HFF-Myc (cell line): ENCODE measurements at regions not wholly inside any gene's neighbourhood (a gene's known extent, or its start where the extent isn't known, plus 50 kb on each side); places are given as distances from the start of the nearest gene placed in this dataset.

Experiments used
- DNase-seq: peaks from one replicate; pipeline ENCODE4 v3.0.0-alpha.2; 2011; ENCODE audit warnings: low read depth; ENCODE audit errors: extremely low read depth
- H3K4me3 ChIP-seq: replicated peaks from 2 replicates; pipeline ENCODE4 v1.5.1; 2011; ENCODE audit warnings: low read depth, mild to moderate bottlenecking, control low read depth, low read length
- TF ChIP-seq, protein P1 (sequence below): IDR thresholded peaks from 2 replicates; pipeline ENCODE4 v1.5.1; 2012; ENCODE audit warnings: mild to moderate bottlenecking, low read depth, low read length, control low read depth; ENCODE audit errors: missing control alignments

DNA sequence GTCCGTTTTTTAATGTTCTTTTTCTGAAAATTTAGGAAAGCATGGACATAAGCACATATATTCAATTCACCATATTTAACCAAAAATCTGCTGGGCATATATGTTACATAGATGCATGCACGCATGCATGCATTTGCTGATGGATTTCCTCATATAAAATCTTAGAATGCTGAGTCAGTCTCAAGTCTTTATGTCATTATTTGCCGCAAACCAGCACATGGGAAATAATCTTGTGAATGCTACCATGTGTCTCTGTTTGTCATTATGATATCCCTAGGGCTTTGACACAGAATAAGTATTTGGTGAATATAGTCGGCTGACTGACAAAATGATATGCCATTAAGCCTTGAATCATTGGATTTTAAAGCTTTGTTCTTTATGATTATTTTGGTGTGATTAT, 776.5 kb downstream of the KCNT2 start:
- DNase-seq, result no peak
- TF ChIP-seq, protein P1, sequence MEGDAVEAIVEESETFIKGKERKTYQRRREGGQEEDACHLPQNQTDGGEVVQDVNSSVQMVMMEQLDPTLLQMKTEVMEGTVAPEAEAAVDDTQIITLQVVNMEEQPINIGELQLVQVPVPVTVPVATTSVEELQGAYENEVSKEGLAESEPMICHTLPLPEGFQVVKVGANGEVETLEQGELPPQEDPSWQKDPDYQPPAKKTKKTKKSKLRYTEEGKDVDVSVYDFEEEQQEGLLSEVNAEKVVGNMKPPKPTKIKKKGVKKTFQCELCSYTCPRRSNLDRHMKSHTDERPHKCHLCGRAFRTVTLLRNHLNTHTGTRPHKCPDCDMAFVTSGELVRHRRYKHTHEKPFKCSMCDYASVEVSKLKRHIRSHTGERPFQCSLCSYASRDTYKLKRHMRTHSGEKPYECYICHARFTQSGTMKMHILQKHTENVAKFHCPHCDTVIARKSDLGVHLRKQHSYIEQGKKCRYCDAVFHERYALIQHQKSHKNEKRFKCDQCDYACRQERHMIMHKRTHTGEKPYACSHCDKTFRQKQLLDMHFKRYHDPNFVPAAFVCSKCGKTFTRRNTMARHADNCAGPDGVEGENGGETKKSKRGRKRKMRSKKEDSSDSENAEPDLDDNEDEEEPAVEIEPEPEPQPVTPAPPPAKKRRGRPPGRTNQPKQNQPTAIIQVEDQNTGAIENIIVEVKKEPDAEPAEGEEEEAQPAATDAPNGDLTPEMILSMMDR, result no peak
- no peak overlapping the region for H3K4me3 ChIP-seq

DNA sequence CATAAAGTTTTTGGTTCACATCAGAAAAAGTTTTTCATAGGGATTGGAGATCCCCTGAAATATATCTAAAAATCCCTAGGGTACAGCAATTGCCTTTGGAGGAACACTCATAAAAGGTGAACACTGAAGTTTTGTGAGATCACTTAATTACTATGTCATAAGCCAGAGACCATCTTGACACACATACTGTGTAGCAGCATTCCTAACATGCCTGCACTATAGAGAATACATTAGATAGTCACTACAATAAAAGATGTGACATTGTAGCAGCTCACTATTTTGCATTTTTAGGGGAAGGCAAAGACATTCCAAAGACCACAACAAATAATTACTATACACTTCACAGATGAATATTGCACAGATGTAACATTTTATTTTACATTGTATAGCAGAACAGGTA, 779.9 kb downstream of the KCNT2 start:
- no peak overlapping the region for H3K4me3 ChIP-seq
- TF ChIP-seq, protein P1, result no peak
- DNase-seq, result no peak

DNA sequence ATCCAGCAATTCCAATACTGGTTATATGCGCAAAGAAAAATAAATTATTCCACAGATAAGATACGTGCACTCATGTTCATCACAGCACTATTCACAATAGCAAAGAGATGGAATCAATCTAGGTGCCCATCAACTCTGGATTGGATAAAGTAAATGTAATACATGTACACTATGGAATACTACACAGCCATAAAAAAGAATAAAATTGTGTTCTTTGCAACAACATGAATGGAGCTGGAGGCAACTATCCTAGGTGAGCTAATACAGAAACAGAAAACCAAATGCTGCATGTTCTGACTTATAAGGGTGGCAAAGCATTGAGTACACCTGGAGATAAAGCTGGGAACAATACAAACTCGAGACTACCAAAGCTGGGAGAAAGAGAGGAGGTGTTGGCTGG, 787.3 kb downstream of the KCNT2 start:
- DNase-seq, result no peak
- no peak overlapping the region for H3K4me3 ChIP-seq
- TF ChIP-seq, protein P1, result no peak

DNA sequence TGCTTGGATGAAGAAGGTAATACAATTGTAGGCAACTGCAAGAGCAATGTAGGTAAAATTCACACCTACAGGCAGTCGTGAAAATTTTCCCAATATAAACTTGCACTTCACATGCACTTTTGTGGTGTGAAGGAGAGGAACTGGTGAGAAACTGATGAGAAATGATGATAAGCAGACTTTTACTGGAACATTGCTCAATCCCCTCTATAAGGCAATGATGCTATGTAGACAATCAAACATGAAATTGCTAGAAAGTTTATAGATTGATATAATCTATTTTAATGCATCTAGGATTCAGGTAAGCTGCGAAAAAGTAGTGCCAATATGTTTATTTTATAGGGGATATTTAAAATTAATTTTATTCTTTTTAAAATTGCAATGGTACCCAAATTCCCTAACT, 802.2 kb downstream of the KCNT2 start:
- H3K4me3 ChIP-seq, result no peak overlapping the region
- TF ChIP-seq, protein P1, result no peak
- DNase-seq, result no peak

DNA sequence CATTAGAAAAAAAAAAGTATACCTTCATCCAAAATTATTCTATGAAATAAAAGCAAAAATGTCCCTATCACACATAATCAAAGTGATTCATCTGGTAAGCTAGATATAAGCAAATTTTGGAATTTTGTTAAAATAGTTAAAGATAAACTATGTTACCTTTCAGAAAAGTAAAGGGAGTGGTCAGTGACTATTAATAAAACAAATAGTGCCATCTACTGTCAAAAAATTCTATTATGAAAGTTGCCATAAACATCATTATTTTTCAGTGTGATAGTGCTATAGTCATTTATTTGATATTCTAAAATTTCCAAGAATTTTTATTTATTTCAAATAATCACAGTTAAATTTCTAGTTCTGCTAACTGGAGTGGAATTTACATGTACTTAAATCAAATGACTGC, 803.7 kb downstream of the KCNT2 start:
- no peak for DNase-seq
- TF ChIP-seq, protein P1, result no peak
- H3K4me3 ChIP-seq, result no peak overlapping the region

DNA sequence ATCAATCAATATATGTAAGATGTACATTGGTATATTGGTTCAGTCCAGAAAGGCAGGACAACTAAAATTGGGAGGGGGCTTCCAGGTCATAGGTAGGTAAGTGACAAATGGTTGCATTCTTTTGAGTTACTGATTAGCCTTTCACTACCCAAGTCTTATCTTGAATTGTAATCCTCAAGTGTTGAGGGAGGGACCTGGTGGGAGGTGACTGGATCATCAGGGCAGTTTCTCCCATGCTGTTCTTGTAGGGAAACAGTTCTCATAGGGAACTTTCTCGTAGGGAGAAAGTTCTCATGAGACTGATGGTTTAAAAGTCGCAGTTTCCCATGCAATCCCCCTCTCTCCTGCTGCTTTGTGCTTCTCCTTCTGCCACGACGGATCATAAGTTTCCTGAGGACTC, 809.2 kb downstream of the KCNT2 start:
- TF ChIP-seq, protein P1, result no peak

DNA sequence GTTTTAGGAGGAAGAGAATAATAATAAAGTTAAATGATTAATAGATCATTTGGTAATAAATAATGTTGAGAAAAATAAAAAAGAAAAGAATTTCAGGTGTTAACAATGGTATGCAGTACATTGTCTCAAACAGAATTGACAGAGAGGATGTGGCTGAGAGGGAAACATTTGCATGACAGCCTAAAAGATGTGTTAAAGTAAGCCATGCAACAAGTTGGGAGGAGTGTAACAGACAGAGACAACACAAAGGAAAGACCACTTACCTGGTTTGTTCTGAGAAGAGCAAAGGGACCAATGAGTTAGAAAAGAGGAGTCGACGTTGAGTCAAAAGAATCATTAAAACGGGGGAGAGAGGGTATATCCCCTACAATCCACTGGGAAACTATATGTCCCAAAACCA, 814.0 kb downstream of the KCNT2 start:
- TF ChIP-seq, protein P1, result no peak
- H3K4me3 ChIP-seq, result no peak overlapping the region
- no peak for DNase-seq

More for the DNA sequence above, 809.2 kb downstream of the KCNT2 start:
- no peak for DNase-seq
- H3K4me3 ChIP-seq, result no peak overlapping the region
